ENCODE measurements at regions not wholly inside any gene's neighbourhood (a gene's known extent, or its start where the extent isn't known, plus 50 kb on each side); places are given as distances from the start of the nearest gene placed in this dataset.

GRCh38 chr13:71089056-71089455, 777.9 kb downstream of the DACH1 start:
- no peaks in the 10 kb centered on the region for H3K36me3 ChIP-seq
- TF ChIP-seq EP300 (IDR thresholded peaks at IDR 0.05), result no peak
- intact Hi-C loops (cut with DNase I), result no loop called here
- H3K9me3 ChIP-seq, result no peaks in the 10 kb centered on the region
- WGBS, result 82% methylated on average over 4 of the region's 4 CpGs
- H3K4me3 ChIP-seq, result no peak overlapping the region
- H3K4me1 ChIP-seq, result no peaks in the 10 kb centered on the region
- no peaks in the 10 kb centered on the region for H3K27me3 ChIP-seq
- H3K27ac ChIP-seq (replicated peaks in 1 of 4), result no peak overlapping the region
- no peak for DNase-seq (ENCODE audit: extremely low spot score)

- no peak for TF ChIP-seq POLR2A (IDR thresholded peaks at IDR 0.05; ENCODE audit: low read depth)
- no peak for TF ChIP-seq CTCF (IDR thresholded peaks at IDR 0.05)
- TF ChIP-seq POLR2AphosphoS5 (IDR thresholded peaks at IDR 0.05), result no peak
- TF ChIP-seq EP300 (IDR thresholded peaks at IDR 0.05), result no peak
- 96% methylated on average over 12 of the region's 16 CpGs for WGBS
- Histone ChIP-seq H3K36me3 (no peaks in the 10 kb centered on the region), H3K27ac (replicated peaks in 1 of 4) (no peak overlapping the region), H3K4me3 (no peak overlapping the region), H3K27me3 (no peaks in the 10 kb centered on the region), H3K9me3 (no peaks in the 10 kb centered on the region), H3K4me1 (no peaks in the 10 kb centered on the region)
- intact Hi-C loops (cut with DNase I), result no loop called here
- no peak for DNase-seq (ENCODE audit: extremely low spot score)
Observed at GRCh38 chr13:71087432-71087831, 779.6 kb downstream of the DACH1 start.

GRCh38 chr13:71087006-71087405, 780.0 kb downstream of the DACH1 start:
- TF ChIP-seq CTCF (IDR thresholded peaks at IDR 0.05), result no peak
- H3K36me3 ChIP-seq, result no peaks in the 10 kb centered on the region
- no peak overlapping the region for H3K4me3 ChIP-seq
- DNase-seq (ENCODE audit: extremely low spot score), result no peak
- 87% methylated on average over 2 of the region's 2 CpGs for WGBS
- no peaks in the 10 kb centered on the region for H3K4me1 ChIP-seq
- H3K27me3 ChIP-seq, result no peaks in the 10 kb centered on the region
- H3K9me3 ChIP-seq, result no peaks in the 10 kb centered on the region
- no peak overlapping the region for H3K27ac ChIP-seq (replicated peaks in 1 of 4)
- intact Hi-C loops (cut with DNase I), result no loop called here

GRCh38 chr13:71082631-71083030, 784.4 kb downstream of the DACH1 start:
- H3K9me3 ChIP-seq, result no peaks in the 10 kb centered on the region
- H3K27me3 ChIP-seq, result no peaks in the 10 kb centered on the region
- WGBS, result 25% methylated on average over 1 of the region's 1 CpG
- intact Hi-C loops (cut with DNase I), result no loop called here
- no peak overlapping the region for H3K4me3 ChIP-seq
- no peak for TF ChIP-seq POLR2AphosphoS5 (IDR thresholded peaks at IDR 0.05)
- TF ChIP-seq CTCF (IDR thresholded peaks at IDR 0.05), result no peak
- no peak for TF ChIP-seq POLR2A (IDR thresholded peaks at IDR 0.05; ENCODE audit: low read depth)
- TF ChIP-seq EP300 (IDR thresholded peaks at IDR 0.05), result no peak
- no peak overlapping the region for H3K27ac ChIP-seq (replicated peaks in 1 of 4)
- no peaks in the 10 kb centered on the region for H3K36me3 ChIP-seq
- H3K4me1 ChIP-seq, result no peaks in the 10 kb centered on the region
- no peak for DNase-seq (ENCODE audit: extremely low spot score)

GRCh38 chr13:71079638-71080037, 787.4 kb downstream of the DACH1 start:
- no peaks in the 10 kb centered on the region for H3K9me3 ChIP-seq
- no peaks in the 10 kb centered on the region for H3K4me1 ChIP-seq
- TF ChIP-seq POLR2A (IDR thresholded peaks at IDR 0.05; ENCODE audit: low read depth) (no peak), CTCF (IDR thresholded peaks at IDR 0.05) (no peak), EP300 (IDR thresholded peaks at IDR 0.05) (no peak), POLR2AphosphoS5 (IDR thresholded peaks at IDR 0.05) (no peak)
- H3K27me3 ChIP-seq, result no peaks in the 10 kb centered on the region
- DNase-seq (ENCODE audit: extremely low spot score), result no peak
- no peak overlapping the region for H3K4me3 ChIP-seq
- intact Hi-C loops (cut with DNase I), result no loop called here
- H3K36me3 ChIP-seq, result no peaks in the 10 kb centered on the region
- H3K27ac ChIP-seq (replicated peaks in 1 of 4), result no peak overlapping the region

Data from esophagus muscularis mucosa (tissue), 4 donors.